ENCODE measurements at regions not wholly inside any gene's neighbourhood (a gene's known extent, or its start where the extent isn't known, plus 50 kb on each side); places are given as distances from the start of the nearest gene placed in this dataset.
A peak's percentile ranks its signal among the peaks of the same experiment; 100 is the strongest.

DNA sequence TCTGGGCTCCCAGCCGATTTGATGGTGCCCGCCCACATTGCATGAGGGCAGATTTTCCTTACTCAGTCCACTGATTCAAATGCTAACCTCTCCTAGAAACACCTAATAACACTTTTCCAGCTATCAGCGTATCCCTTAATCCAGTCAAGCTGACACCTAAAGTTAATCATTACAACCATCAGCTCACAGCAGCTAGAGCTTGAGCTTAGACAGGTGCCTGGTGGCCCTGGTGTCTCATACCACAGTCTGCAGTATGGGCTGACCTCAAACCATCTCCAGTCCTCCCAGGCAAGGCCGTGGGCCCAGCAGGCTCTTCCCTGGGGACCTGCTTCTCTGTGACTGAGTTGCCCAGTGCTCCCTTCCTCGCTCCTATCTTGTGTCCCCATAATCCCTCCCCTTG, 174.4 kb upstream of the NECTIN1 start:
- Histone ChIP-seq H3K4me2 (no peak overlapping the region), H2AFZ (no peak overlapping the region), H3K27me3 (no peaks in the 10 kb centered on the region), H3K4me1 (ENCODE audit: insufficient read depth) (peaks cover 25% of the 10 kb centered on the region), H3K79me2 (no peaks in the 10 kb centered on the region), H3K4me3 (no peak overlapping the region), H4K20me1 (ENCODE audit: insufficient read depth, poor library complexity, severe bottlenecking) (no peaks in the 10 kb centered on the region), H3K27ac (no peak overlapping the region), H3K36me3 (replicated peaks; ENCODE audit: insufficient read depth, low read depth) (no peaks in the 10 kb centered on the region), H3K9me2 (replicated peaks; ENCODE audit: insufficient read depth) (no peaks in the 10 kb centered on the region), H3K9me3 (ENCODE audit: low read depth) (no peaks in the 10 kb centered on the region)
- no peak for TF ChIP-seq EZH2phosphoT487 (IDR thresholded peaks at IDR 0.05; ENCODE audit: low read depth, severe bottlenecking, unreplicated experiment)
- TF ChIP-seq, protein P1, sequence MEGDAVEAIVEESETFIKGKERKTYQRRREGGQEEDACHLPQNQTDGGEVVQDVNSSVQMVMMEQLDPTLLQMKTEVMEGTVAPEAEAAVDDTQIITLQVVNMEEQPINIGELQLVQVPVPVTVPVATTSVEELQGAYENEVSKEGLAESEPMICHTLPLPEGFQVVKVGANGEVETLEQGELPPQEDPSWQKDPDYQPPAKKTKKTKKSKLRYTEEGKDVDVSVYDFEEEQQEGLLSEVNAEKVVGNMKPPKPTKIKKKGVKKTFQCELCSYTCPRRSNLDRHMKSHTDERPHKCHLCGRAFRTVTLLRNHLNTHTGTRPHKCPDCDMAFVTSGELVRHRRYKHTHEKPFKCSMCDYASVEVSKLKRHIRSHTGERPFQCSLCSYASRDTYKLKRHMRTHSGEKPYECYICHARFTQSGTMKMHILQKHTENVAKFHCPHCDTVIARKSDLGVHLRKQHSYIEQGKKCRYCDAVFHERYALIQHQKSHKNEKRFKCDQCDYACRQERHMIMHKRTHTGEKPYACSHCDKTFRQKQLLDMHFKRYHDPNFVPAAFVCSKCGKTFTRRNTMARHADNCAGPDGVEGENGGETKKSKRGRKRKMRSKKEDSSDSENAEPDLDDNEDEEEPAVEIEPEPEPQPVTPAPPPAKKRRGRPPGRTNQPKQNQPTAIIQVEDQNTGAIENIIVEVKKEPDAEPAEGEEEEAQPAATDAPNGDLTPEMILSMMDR (IDR thresholded peaks at IDR 0.05; ENCODE audit: poor library complexity) = no peak
- WGBS (ENCODE audit: low lambda C conversion rate, missing lambda C conversion rate) = 53% methylated on average over 5 of the region's 5 CpGs
- DNase-seq (ENCODE audit: low spot score) = peak; percentile 18

DNA sequence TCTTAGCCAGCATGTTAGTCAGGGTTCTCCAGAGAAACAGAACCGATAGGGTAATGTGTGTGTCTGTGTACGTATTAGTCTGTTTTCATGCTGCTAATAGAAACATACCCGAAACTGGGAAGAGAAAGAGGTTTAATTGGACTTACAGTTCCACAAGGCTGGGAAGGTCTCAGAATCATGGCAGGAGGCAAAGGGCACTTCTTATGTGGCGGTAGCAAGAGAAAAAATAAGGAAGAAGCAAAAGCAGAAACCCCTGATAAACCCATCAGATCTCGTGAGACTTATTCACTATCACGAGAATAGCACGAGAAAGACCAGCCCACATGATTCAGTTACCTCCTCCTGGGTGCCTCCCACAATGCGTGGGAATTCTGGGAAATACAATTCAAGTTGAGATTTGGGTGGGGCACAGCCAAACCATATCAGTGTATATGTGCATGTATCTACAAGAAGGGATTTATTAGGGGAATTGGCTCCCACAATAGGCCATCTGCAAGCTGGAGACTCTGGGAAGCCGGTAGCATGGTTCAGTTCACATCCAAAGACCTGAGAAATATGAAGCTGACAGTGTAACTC, 173.7 kb upstream of the NECTIN1 start:
- Histone ChIP-seq H3K79me2 (no peaks in the 10 kb centered on the region), H3K9me3 (ENCODE audit: low read depth) (no peaks in the 10 kb centered on the region), H4K20me1 (ENCODE audit: insufficient read depth, poor library complexity, severe bottlenecking) (no peaks in the 10 kb centered on the region), H3K4me1 (ENCODE audit: insufficient read depth) (peaks cover 22% of the 10 kb centered on the region), H3K4me3 (no peak overlapping the region), H2AFZ (no peak overlapping the region), H3K9me2 (replicated peaks; ENCODE audit: insufficient read depth) (no peaks in the 10 kb centered on the region), H3K4me2 (no peak overlapping the region), H3K27ac (no peak overlapping the region), H3K27me3 (no peaks in the 10 kb centered on the region), H3K36me3 (replicated peaks; ENCODE audit: insufficient read depth, low read depth) (no peaks in the 10 kb centered on the region)
- no peak for DNase-seq (ENCODE audit: low spot score)
- TF ChIP-seq EZH2phosphoT487 (IDR thresholded peaks at IDR 0.05; ENCODE audit: low read depth, severe bottlenecking, unreplicated experiment) = no peak
- TF ChIP-seq, protein P1 (IDR thresholded peaks at IDR 0.05; ENCODE audit: poor library complexity) = no peak
- no peak for TF ChIP-seq EZH2 (IDR thresholded peaks at IDR 0.05; ENCODE audit: borderline replicate concordance)
- 85% methylated on average over 9 of the region's 9 CpGs for WGBS (ENCODE audit: low lambda C conversion rate, missing lambda C conversion rate)

DNA sequence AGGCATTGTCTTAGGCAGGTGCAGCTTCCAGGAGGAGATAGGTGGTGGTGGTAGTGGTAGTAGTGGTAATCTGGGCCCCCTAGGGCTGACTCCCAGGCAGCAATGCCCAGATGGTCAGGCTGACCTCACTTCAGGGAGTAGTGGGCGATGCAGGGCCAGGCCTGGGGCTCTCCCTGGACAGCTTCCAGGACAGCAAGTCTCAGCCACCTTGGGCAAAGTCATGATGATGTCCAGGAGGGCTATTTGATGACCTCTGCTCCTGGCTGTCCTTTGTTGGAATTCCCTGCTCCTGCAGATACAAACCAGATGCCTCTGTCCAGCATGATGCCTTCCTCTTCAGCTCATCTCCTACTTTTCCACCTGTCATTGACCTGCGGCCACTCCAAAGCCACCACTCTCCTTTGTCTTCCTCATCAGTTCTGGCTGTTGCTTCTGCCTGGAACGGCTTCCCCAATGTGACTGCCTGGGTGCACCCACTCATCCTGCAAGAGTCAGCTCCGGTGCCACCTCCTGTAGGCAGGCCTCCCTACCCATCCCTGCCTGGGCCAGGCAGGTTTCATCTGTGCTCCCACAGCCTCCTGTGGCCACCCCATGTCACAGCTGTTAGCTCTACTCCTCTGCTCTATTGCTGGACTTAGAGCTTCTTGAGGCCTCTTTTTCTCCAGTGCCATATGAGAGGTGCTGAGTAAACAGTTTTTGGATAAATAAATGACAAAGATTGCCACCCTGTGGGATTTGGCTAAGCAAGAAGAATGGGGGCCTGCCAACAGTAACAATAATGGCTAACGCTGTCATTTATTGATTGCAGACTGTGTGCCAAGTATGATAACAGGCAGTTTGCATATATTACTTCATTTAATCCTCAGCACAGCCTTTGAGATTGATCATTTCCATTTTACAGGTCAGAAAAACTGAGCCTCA, 172.9 kb upstream of the NECTIN1 start:
- WGBS (ENCODE audit: low lambda C conversion rate, missing lambda C conversion rate) = 84% methylated on average over 5 of the region's 5 CpGs

More for the DNA sequence above, 172.9 kb upstream of the NECTIN1 start:
- Histone ChIP-seq H2AFZ (no peak overlapping the region), H3K4me1 (ENCODE audit: insufficient read depth) (peaks cover 14% of the 10 kb centered on the region), H4K20me1 (ENCODE audit: insufficient read depth, poor library complexity, severe bottlenecking) (no peaks in the 10 kb centered on the region), H3K79me2 (no peaks in the 10 kb centered on the region), H3K27ac (no peak overlapping the region), H3K36me3 (replicated peaks; ENCODE audit: insufficient read depth, low read depth) (no peaks in the 10 kb centered on the region), H3K4me2 (no peak overlapping the region), H3K4me3 (no peak overlapping the region), H3K9me2 (replicated peaks; ENCODE audit: insufficient read depth) (no peaks in the 10 kb centered on the region), H3K27me3 (no peaks in the 10 kb centered on the region), H3K9me3 (ENCODE audit: low read depth) (no peaks in the 10 kb centered on the region)
- DNase-seq (ENCODE audit: low spot score) = no peak
- TF ChIP-seq, protein P1 (IDR thresholded peaks at IDR 0.05; ENCODE audit: poor library complexity) = no peak
- no peak for TF ChIP-seq EZH2phosphoT487 (IDR thresholded peaks at IDR 0.05; ENCODE audit: low read depth, severe bottlenecking, unreplicated experiment)
- TF ChIP-seq EZH2 (IDR thresholded peaks at IDR 0.05; ENCODE audit: borderline replicate concordance) = no peak

Measured in hepatocyte (in vitro differentiated cells).